ENCODE measurements at regions not wholly inside any gene's neighbourhood (a gene's known extent, or its start where the extent isn't known, plus 50 kb on each side); places are given as distances from the start of the nearest gene placed in this dataset.
A peak's percentile ranks its signal among the peaks of the same experiment; 100 is the strongest.
"Not testable (repeated sequence)": the region's sequence is repeated elsewhere in the genome, so short reads cannot be mapped to it uniquely, and the experiment has no call there.

GRCh38 chr5:17326600-17327037 is 109.2 kb downstream of the BASP1 start:
- H3K27ac ChIP-seq, result peak overlapping the region; percentile 65
- no peak for TF ChIP-seq CTCF (IDR thresholded peaks at IDR 0.05)

GRCh38 chr5:17327048-17327625 is 109.7 kb downstream of the BASP1 start:
- TF ChIP-seq CTCF (IDR thresholded peaks at IDR 0.05) (no peak), ZFX (IDR thresholded peaks at IDR 0.05; ENCODE audit: borderline replicate concordance) (no peak)
- peak overlapping the region; percentile 65 for H3K27ac ChIP-seq

GRCh38 chr5:17329571-17329970 is 112.1 kb downstream of the BASP1 start:
- TF ChIP-seq CTCF (IDR thresholded peaks at IDR 0.05), result no peak
- no peak for TF ChIP-seq ZFX (IDR thresholded peaks at IDR 0.05; ENCODE audit: borderline replicate concordance)
- H3K27ac ChIP-seq, result no peak overlapping the region

GRCh38 chr5:17330386-17330785 is 113.0 kb downstream of the BASP1 start:
- TF ChIP-seq ZFX (IDR thresholded peaks at IDR 0.05; ENCODE audit: borderline replicate concordance) (no peak), CTCF (IDR thresholded peaks at IDR 0.05) (no peak)
- no peak overlapping the region for H3K27ac ChIP-seq

- TF ChIP-seq CTCF (IDR thresholded peaks at IDR 0.05) (no peak), ZFX (IDR thresholded peaks at IDR 0.05; ENCODE audit: borderline replicate concordance) (no peak)
- H3K27ac ChIP-seq, result no peak overlapping the region
Observed at GRCh38 chr5:17331651-17332050, 114.2 kb downstream of the BASP1 start.

- no peak overlapping the region for H3K27ac ChIP-seq
- TF ChIP-seq CTCF (IDR thresholded peaks at IDR 0.05), result no peak
- no peak for TF ChIP-seq ZFX (IDR thresholded peaks at IDR 0.05; ENCODE audit: borderline replicate concordance)
Observed at GRCh38 chr5:17333755-17334154, 116.3 kb downstream of the BASP1 start.

GRCh38 chr5:17336054-17336453 is 118.6 kb downstream of the BASP1 start:
- TF ChIP-seq ZFX (IDR thresholded peaks at IDR 0.05; ENCODE audit: borderline replicate concordance), result no peak
- TF ChIP-seq CTCF (IDR thresholded peaks at IDR 0.05), result no peak
- no peak overlapping the region for H3K27ac ChIP-seq

GRCh38 chr5:17336723-17337122 is 119.3 kb downstream of the BASP1 start:
- H3K27ac ChIP-seq, result not testable (repeated sequence)
